ENCODE measurements at regions not wholly inside any gene's neighbourhood (a gene's known extent, or its start where the extent isn't known, plus 50 kb on each side); places are given as distances from the start of the nearest gene placed in this dataset.

DNA sequence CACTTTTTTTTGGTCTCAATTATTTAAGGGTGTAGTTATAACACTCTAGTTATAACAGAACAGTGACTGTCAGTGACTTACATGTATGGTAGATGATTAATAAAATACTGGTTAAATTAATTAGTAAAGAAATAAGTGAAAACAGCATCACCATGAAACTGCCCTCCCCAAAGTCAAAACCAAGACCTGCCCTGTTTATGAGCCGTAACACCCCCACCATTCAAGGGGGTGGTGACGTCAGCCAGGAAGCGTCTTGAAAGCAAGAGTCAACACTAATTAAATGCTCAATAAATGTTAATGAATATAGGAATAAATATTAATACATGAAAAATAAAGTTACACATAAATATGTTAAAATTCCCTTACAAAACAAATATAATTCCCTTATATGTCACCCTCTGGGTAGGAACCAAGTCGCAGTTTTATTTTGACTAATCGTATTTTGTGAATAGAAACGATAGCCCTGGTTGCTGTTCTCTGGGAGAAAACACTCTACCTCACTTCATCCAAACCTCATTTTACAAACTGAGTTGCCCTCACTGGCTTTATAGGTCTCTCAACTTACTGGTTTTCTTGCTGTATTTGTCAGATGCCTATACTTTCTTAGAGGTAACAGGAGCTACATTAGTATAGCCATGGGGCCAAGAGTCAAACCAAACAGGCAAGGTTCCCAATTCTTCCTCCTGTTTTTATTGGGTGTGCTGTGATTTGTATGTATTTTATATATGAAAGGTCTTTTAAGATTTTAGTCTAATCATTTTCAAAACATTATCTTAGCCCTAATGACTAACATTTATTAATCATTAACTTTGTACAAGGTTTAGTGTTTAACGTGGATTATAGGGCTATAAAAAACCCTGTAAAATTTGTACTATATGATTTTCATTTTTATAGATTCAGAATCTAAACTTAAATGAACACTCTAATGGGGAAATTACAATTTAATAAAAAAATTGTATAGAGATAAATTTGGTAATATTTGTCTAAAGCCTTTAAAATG lies 227.9 kb upstream of the IRAK1BP1 start:
- TF ChIP-seq, protein P1, sequence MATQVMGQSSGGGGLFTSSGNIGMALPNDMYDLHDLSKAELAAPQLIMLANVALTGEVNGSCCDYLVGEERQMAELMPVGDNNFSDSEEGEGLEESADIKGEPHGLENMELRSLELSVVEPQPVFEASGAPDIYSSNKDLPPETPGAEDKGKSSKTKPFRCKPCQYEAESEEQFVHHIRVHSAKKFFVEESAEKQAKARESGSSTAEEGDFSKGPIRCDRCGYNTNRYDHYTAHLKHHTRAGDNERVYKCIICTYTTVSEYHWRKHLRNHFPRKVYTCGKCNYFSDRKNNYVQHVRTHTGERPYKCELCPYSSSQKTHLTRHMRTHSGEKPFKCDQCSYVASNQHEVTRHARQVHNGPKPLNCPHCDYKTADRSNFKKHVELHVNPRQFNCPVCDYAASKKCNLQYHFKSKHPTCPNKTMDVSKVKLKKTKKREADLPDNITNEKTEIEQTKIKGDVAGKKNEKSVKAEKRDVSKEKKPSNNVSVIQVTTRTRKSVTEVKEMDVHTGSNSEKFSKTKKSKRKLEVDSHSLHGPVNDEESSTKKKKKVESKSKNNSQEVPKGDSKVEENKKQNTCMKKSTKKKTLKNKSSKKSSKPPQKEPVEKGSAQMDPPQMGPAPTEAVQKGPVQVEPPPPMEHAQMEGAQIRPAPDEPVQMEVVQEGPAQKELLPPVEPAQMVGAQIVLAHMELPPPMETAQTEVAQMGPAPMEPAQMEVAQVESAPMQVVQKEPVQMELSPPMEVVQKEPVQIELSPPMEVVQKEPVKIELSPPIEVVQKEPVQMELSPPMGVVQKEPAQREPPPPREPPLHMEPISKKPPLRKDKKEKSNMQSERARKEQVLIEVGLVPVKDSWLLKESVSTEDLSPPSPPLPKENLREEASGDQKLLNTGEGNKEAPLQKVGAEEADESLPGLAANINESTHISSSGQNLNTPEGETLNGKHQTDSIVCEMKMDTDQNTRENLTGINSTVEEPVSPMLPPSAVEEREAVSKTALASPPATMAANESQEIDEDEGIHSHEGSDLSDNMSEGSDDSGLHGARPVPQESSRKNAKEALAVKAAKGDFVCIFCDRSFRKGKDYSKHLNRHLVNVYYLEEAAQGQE (IDR thresholded peaks at IDR 0.05; ENCODE audit: low read depth), result no peak
- TF ChIP-seq, protein P2, sequence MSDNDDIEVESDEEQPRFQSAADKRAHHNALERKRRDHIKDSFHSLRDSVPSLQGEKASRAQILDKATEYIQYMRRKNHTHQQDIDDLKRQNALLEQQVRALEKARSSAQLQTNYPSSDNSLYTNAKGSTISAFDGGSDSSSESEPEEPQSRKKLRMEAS (IDR thresholded peaks at IDR 0.05), result no peak
- TF ChIP-seq YY1 (IDR thresholded peaks at IDR 0.05; ENCODE audit: low read depth) (no peak), CEBPB (IDR thresholded peaks at IDR 0.05) (no peak), CREB1 (IDR thresholded peaks at IDR 0.05; ENCODE audit: low read depth) (no peak)

All from Ishikawa (cell line).